A549 (cell line): ENCODE measurements at regions not wholly inside any gene's neighbourhood (a gene's known extent, or its start where the extent isn't known, plus 50 kb on each side); places are given as distances from the start of the nearest gene placed in this dataset.
"Not testable (repeated sequence)": the region's sequence is repeated elsewhere in the genome, so short reads cannot be mapped to it uniquely, and the experiment has no call there.

Experiments used
- CBX2 ChIP-seq: fragments of 200-600 bp; sonication (generic); IDR thresholded peaks from 2 replicates; pipeline ENCODE4 v1.6.1; 2016; ENCODE audit warnings: low read depth, mild to moderate bottlenecking, borderline replicate concordance
- EP300 ChIP-seq, 2 experiments: fragments of >200 bp; sonication (Bioruptor Twin); formaldehyde crosslinking; IDR thresholded peaks; 2 replicates in 1 of 2; 3 replicates in 1 of 2; pipeline ENCODE4 v1.6.1; 2016 to 2017
- HDAC2 ChIP-seq: fragments of 200-600 bp; sonication (generic); IDR thresholded peaks from 2 replicates; pipeline ENCODE4 v1.6.1; 2016
- JUNB ChIP-seq: fragments of >200 bp; sonication (Bioruptor Twin); formaldehyde crosslinking; IDR thresholded peaks from 2 replicates; pipeline ENCODE4 v1.6.1; 2016
- KDM1A ChIP-seq: fragments of 200-600 bp; sonication (generic); IDR thresholded peaks from 2 replicates; pipeline ENCODE4 v1.6.1; 2016; ENCODE audit warnings: low read depth, mild to moderate bottlenecking
- MYC ChIP-seq: IDR thresholded peaks from 2 replicates; pipeline ENCODE4 v1.6.1; 2012; ENCODE audit warnings: mild to moderate bottlenecking, inconsistent platforms, low read length, improper control_type of control experiment, borderline replicate concordance
- NPAS2 ChIP-seq: fragments of 250-450 bp; sonication (Bioruptor Pico); IDR thresholded peaks from 2 replicates; pipeline ENCODE4 v1.8.0; 2022; ENCODE audit warnings: mild to moderate bottlenecking, moderate library complexity, borderline replicate concordance
- POLR2A ChIP-seq: IDR thresholded peaks from 2 replicates; pipeline ENCODE4 v1.6.1; 2012; ENCODE audit warnings: mild to moderate bottlenecking, low read length
- RAD21 ChIP-seq, 2 experiments: fragments of >200 bp in 1 of 2; sonication (Bioruptor Twin) in 1 of 2; formaldehyde crosslinking in 1 of 2; IDR thresholded peaks in 1 of 2; conservative IDR thresholded peaks in 1 of 2; 2 replicates in 1 of 2; 3 replicates in 1 of 2; pipeline ENCODE4 v1.6.1; 2012 to 2018; ENCODE audit warnings: inconsistent platforms in 1 of 2
- RFX5 ChIP-seq: fragments of 450-650 bp; IDR thresholded peaks from 2 replicates; pipeline ENCODE4 v1.7.1; 2014; ENCODE audit warnings: antibody characterized with exemption, mild to moderate bottlenecking, moderate library complexity
- TF ChIP-seq, protein P1 (sequence below): fragments of >200 bp; sonication (Bioruptor Twin); formaldehyde crosslinking; IDR thresholded peaks from 3 replicates; pipeline ENCODE4 v1.5.1; 2016
- TF ChIP-seq, protein P2 (sequence below): fragments of 450-650 bp; IDR thresholded peaks from 2 replicates; pipeline ENCODE4 v1.6.1; 2014; ENCODE audit warnings: antibody characterized with exemption

DNA sequence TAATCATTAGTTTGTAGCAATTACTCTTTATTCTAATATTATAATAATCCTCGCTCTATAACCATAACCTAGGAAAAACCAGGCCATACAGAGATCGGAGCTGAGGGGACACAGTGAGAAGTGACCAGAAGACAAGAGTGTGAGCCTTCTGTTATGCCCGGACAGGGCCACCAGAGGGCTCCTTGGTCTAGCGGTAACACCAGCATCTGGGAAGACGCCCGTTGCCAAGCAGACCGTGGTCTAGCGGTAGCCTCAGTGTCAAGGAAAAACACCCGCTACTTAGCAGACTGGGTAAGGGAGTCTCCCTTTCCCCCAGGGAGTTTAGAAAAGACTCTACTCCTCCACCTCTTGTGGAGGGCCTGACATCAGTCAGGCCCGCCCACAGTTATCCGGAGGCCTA is 235.9 kb upstream of the ACO1 start:
- TF ChIP-seq, protein P1, sequence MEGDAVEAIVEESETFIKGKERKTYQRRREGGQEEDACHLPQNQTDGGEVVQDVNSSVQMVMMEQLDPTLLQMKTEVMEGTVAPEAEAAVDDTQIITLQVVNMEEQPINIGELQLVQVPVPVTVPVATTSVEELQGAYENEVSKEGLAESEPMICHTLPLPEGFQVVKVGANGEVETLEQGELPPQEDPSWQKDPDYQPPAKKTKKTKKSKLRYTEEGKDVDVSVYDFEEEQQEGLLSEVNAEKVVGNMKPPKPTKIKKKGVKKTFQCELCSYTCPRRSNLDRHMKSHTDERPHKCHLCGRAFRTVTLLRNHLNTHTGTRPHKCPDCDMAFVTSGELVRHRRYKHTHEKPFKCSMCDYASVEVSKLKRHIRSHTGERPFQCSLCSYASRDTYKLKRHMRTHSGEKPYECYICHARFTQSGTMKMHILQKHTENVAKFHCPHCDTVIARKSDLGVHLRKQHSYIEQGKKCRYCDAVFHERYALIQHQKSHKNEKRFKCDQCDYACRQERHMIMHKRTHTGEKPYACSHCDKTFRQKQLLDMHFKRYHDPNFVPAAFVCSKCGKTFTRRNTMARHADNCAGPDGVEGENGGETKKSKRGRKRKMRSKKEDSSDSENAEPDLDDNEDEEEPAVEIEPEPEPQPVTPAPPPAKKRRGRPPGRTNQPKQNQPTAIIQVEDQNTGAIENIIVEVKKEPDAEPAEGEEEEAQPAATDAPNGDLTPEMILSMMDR = peak; percentile 28; the same call in 2 of the 3 replicates
- not testable (repeated sequence) for TF ChIP-seq RFX5; CBX2; KDM1A; JUNB; POLR2A; MYC; HDAC2; NPAS2; EP300 (IDR thresholded peaks at IDR 0.05)
- TF ChIP-seq, protein P2, sequence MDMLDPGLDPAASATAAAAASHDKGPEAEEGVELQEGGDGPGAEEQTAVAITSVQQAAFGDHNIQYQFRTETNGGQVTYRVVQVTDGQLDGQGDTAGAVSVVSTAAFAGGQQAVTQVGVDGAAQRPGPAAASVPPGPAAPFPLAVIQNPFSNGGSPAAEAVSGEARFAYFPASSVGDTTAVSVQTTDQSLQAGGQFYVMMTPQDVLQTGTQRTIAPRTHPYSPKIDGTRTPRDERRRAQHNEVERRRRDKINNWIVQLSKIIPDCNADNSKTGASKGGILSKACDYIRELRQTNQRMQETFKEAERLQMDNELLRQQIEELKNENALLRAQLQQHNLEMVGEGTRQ = not testable (repeated sequence)
- TF ChIP-seq RAD21 (conservative IDR thresholded peaks at IDR 0.05 in 1 of 2, IDR thresholded peaks at IDR 0.05 in 1 of 2) = peak in 1 of 2 experiments; percentile 26; a peak in 2 of 5 replicates
